ENCODE measurements at regions not wholly inside any gene's neighbourhood (a gene's known extent, or its start where the extent isn't known, plus 50 kb on each side); places are given as distances from the start of the nearest gene placed in this dataset.

DNA sequence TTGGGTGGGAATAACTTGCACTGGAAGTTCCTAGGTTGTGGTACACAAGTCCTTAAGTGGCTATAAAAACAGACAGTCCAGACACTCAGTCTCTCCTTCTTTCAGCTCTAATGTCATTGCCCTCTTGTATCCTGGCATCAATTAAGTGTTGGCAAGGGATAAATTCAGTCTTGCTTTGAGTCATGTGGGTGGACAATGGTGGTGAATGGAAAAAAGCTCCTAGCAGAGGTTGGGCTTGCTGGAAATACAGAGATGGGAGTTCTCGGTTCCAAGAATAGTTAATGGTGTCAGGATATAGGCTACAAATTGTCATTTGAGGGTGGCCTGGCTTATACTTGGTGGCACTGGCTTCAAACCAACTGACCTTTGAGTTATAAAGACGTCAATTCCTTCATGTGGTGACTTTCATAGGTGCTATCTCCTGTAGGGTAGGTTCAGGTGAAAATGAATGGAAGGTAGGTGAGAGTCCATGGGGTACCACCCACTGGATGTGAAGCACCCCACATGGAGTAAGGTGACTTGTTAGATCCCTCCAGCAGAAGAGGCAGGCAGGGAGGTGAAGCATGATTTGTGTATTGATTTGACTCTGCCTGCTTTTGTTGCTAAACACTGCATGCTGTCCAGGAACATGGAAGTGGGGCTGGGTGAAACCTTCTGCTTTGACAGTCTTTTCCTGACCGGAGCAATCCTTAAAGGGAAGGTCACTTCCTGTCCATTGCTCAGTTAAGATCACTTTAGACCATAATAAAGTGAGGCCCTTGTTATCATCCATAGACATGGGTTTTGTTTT is 102.0 kb downstream of the LACC1 start:
- Mint-ChIP-seq H3K36me3 (ENCODE audit: low read depth) (no peaks in the 10 kb centered on the region), H3K4me3 (no peak overlapping the region), H3K4me1 (peaks cover 20% of the 10 kb centered on the region), H3K9me3 (no peaks in the 10 kb centered on the region), H3K27ac (no peak overlapping the region), H3K27me3 (ENCODE audit: insufficient read depth) (peaks cover 7% of the 10 kb centered on the region)
- WGBS, 2 experiments (ENCODE audit: insufficient coverage in 1 of 2, insufficient read length in 1 of 2), result 92% methylated on average over 3 of the region's 3 CpGs
- Histone ChIP-seq H3K36me3 (ENCODE audit: control insufficient read depth, insufficient read depth, low read length) (no peaks in the 10 kb centered on the region), H3K9me3 (ENCODE audit: control insufficient read depth, low read length) (no peaks in the 10 kb centered on the region), H3K27ac (ENCODE audit: low read depth, low read length) (no peak overlapping the region), H3K4me1 (ENCODE audit: control insufficient read depth, insufficient read depth, low read length) (peaks cover 14% of the 10 kb centered on the region), H3K27me3 (ENCODE audit: control insufficient read depth, insufficient read depth, low read length, poor library complexity, severe bottlenecking) (no peaks in the 10 kb centered on the region), H3K9ac (ENCODE audit: extremely low read depth, low read length, poor library complexity, severe bottlenecking) (no peak overlapping the region), H3K4me3 (ENCODE audit: low read length) (no peak overlapping the region)
- no peak for DNase-seq
- TF ChIP-seq, protein P1, sequence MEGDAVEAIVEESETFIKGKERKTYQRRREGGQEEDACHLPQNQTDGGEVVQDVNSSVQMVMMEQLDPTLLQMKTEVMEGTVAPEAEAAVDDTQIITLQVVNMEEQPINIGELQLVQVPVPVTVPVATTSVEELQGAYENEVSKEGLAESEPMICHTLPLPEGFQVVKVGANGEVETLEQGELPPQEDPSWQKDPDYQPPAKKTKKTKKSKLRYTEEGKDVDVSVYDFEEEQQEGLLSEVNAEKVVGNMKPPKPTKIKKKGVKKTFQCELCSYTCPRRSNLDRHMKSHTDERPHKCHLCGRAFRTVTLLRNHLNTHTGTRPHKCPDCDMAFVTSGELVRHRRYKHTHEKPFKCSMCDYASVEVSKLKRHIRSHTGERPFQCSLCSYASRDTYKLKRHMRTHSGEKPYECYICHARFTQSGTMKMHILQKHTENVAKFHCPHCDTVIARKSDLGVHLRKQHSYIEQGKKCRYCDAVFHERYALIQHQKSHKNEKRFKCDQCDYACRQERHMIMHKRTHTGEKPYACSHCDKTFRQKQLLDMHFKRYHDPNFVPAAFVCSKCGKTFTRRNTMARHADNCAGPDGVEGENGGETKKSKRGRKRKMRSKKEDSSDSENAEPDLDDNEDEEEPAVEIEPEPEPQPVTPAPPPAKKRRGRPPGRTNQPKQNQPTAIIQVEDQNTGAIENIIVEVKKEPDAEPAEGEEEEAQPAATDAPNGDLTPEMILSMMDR (conservative IDR thresholded peaks at IDR 0.05), result no peak

DNA sequence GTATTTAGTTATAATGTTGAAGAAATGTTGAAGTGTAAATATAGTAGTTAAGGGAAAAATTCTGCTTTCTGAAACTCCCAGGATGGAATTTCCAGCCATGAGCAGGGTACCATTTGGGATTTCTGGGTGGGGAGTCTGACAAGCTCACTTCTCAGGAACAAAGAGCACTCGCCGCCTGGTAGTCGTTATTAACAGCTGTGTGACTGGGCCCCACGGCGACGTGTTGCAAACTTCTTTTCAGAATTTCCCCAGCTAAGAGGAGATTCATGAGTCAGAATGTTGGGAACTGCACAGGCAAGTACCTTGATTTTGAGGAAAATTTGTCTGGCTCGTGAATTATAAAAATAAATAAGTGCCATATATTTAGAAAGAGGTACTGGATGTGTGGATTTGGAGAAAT is 103.7 kb downstream of the LACC1 start:
- H3K36me3 Mint-ChIP-seq (ENCODE audit: low read depth), result no peaks in the 10 kb centered on the region
- Histone ChIP-seq H3K9ac (ENCODE audit: extremely low read depth, low read length, poor library complexity, severe bottlenecking) (no peak overlapping the region), H3K27me3 (ENCODE audit: control insufficient read depth, insufficient read depth, low read length, poor library complexity, severe bottlenecking) (no peaks in the 10 kb centered on the region), H3K36me3 (ENCODE audit: control insufficient read depth, insufficient read depth, low read length) (no peaks in the 10 kb centered on the region), H3K27ac (ENCODE audit: low read depth, low read length) (no peak overlapping the region), H3K4me1 (ENCODE audit: control insufficient read depth, insufficient read depth, low read length) (peaks cover 14% of the 10 kb centered on the region), H3K4me3 (ENCODE audit: low read length) (no peak overlapping the region), H3K9me3 (ENCODE audit: control insufficient read depth, low read length) (no peaks in the 10 kb centered on the region)
- peaks cover 24% of the 10 kb centered on the region for H3K4me1 Mint-ChIP-seq
- TF ChIP-seq, protein P1 (conservative IDR thresholded peaks at IDR 0.05), result no peak
- DNase-seq, result no peak
- no peaks in the 10 kb centered on the region for H3K9me3 Mint-ChIP-seq
- 89 to 90% methylated on average over 6 to 7 of the region's 7 CpGs for WGBS, 2 experiments (ENCODE audit: insufficient coverage in 1 of 2, insufficient read length in 1 of 2)
- H3K27ac Mint-ChIP-seq, result no peak overlapping the region
- H3K4me3 Mint-ChIP-seq, result no peak overlapping the region
- no peaks in the 10 kb centered on the region for H3K27me3 Mint-ChIP-seq (ENCODE audit: insufficient read depth)

DNA sequence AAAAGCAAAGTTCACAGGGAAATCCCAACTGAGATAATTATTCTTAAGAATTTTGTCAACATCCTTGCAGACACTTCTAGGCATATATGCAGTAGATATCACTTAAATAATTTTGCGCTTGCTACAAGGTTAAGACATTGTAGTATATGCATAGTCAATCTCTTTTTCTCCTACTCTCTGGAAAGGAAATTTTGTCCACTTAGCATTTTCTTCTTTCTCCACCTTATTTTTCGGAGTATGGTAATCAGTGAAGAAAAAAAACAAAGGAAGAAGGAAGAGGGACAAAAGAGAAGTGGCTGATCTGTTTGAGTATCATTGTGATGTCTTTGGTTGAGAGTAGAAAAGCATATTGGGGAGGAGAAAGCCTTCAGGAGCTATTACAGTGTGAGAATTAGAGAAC is 104.6 kb downstream of the LACC1 start:
- Histone ChIP-seq H3K4me1 (ENCODE audit: control insufficient read depth, insufficient read depth, low read length) (peaks cover 14% of the 10 kb centered on the region), H3K27ac (ENCODE audit: low read depth, low read length) (no peak overlapping the region), H3K9ac (ENCODE audit: extremely low read depth, low read length, poor library complexity, severe bottlenecking) (no peak overlapping the region), H3K9me3 (ENCODE audit: control insufficient read depth, low read length) (no peaks in the 10 kb centered on the region), H3K36me3 (ENCODE audit: control insufficient read depth, insufficient read depth, low read length) (no peaks in the 10 kb centered on the region), H3K27me3 (ENCODE audit: control insufficient read depth, insufficient read depth, low read length, poor library complexity, severe bottlenecking) (no peaks in the 10 kb centered on the region), H3K4me3 (ENCODE audit: low read length) (no peak overlapping the region)
- no peak for DNase-seq
- Mint-ChIP-seq H3K36me3 (ENCODE audit: low read depth) (no peaks in the 10 kb centered on the region), H3K4me1 (peaks cover 24% of the 10 kb centered on the region), H3K27ac (no peak overlapping the region), H3K9me3 (no peaks in the 10 kb centered on the region), H3K4me3 (no peak overlapping the region), H3K27me3 (ENCODE audit: insufficient read depth) (no peaks in the 10 kb centered on the region)
- TF ChIP-seq, protein P1 (conservative IDR thresholded peaks at IDR 0.05), result no peak
- WGBS, 2 experiments (ENCODE audit: insufficient coverage in 1 of 2, insufficient read length in 1 of 2), result 97 to 100% methylated on average over 1 to 2 of the region's 2 CpGs

All from endodermal cell (in vitro differentiated cells).